ENCODE measurements at regions not wholly inside any gene's neighbourhood (a gene's known extent, or its start where the extent isn't known, plus 50 kb on each side); places are given as distances from the start of the nearest gene placed in this dataset.

DNA sequence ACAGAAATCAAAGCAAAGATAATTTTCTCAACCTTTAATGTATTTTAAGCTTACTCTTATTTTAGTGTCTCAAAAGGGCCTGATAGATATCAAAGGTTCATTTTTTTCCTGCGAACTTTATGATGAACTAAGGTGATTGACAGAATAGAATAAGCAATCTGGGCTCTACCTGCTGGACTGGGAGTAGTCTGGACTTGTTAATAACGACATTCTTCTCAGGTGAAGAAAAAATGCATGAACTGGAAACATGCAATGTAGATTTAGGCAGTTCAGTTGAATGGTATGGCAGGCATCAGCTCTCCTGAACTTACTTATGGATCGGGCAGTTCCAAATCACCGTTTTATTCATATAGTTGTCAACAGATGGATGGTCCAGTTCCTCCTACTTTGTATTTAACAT lies 189.7 kb upstream of the ZBTB20 start:
- no peak for DNase-seq

DNA sequence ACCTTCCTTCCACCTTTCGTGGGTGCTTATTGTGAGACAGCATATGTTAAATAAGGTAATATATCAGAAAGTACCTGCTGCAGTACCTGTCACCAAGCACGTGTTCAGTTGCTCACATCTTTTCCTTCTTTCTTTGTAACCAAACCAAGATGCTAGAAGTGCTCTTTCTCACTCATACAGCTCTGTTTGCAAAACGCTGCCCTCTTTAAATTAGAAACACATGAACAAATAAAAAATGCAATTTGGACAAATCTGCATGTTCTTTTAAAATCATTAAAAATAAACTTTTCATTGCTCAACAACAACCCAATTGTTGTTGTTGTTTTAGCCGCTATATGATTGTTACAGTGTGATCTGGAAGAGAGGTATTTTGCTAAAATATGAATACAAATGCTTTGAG lies 193.5 kb upstream of the ZBTB20 start:
- no peak for DNase-seq

DNA sequence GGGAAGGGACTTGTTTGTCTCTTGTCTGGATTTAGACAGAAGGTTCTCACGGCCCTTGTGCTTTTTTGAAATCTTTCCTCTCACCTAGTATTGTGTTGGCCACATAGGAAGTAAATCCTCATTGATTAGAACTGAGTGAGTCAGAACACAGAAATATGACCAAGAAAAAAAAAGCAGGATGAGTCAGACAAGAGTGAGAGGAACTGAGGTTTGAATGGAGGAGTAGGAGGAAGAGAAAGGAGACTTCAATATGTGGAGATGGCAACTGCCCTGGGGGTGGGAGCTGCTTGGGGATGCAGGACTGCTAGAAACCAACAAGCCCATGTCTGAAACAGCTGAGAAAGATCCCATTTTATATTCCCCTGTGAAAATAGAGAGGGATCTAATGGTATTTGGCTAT lies 194.1 kb upstream of the ZBTB20 start:
- DNase-seq: no peak

DNA sequence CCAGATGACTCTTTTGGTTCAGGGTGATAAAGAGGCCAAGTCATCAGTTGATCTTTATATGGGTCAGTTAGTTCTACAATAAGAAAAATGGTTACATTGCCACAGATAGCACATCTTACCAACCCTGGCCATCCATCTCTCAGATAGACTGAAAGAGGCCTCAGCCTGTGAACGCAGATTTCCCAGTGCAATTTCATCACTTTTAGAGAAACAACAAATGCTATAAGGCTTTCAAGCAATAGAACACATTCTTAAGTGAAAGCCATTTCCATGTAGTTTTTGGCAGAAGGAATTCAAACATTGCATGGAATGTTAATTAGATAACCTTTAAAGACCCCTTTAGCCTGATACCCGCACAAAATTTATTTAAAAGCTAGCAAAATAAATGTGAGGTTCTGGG lies 200.6 kb upstream of the ZBTB20 start:
- no peak for DNase-seq

DNA sequence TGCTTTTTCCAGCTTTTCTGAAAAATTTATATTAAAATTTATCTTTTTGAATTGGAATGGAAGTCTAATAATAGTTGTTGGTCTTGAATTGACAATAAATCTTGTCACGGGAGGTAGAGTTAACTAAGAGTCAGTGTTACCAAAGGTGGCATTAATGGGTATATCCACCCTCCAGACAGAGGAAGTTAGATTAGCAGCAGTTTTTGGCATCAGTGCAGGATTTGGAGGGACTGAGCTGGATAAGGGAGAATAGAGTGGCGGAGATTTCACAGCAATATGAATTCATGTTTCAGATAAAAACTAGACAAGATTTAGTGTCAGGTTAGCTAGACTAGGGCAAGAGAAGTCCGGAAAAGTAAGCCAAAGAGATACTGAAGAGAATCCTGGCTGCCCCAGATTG lies 201.3 kb upstream of the ZBTB20 start:
- DNase-seq: no peak

DNA sequence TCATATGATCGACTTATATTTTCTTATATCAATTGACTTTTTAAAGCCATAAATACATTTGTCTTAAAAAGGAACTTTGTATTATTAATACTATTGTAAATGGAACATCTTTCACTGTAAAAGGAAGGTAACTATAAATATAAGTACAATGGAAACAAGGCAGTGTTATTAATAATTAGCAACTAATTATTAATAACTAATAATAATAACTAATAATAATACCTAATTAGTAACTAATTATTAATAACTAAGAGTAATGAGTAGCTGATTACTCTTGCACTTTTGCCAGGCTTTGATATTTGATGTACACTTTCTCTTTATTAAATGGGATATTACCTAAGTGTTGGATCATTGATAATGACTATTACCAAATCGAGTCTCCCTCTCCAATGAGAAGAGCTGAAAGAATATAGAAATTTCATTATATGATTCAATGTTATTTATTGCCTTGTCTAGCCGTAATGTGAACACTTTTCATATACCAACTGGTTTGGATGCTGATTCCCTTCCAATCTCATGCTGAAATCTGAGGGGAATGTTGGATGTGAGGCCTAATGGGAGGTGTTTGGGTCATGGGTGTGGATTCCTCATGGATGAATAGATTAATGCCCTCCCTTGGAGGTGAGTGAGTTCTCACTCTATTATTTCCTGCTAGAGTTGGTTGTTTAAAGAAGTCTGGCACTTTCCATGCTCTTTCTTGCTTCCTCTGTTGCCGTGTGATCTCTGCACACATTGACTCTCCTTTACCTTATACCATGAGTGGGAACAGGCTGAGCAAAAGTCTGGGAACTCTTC lies 202.1 kb upstream of the ZBTB20 start:
- no peak for DNase-seq

DNA sequence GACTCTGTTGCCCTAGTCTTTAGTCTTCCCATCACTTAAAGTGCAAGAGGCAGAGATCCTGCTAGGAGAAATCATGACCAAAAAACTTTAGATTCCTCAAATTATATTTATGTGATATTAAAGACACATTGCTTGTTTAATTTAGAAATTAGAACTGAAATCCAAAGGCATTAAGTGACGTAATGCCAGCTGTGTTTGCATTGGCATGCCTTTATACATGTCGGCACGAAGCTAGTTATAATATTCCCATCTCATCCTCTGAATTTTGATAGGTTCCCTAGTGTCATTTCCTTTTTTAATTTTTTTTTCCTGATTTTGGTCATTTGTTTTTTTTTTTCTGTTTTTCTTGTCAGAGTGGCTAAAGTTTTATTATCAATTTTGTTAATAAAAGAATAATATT lies 203.5 kb upstream of the ZBTB20 start:
- DNase-seq: no peak

DNA sequence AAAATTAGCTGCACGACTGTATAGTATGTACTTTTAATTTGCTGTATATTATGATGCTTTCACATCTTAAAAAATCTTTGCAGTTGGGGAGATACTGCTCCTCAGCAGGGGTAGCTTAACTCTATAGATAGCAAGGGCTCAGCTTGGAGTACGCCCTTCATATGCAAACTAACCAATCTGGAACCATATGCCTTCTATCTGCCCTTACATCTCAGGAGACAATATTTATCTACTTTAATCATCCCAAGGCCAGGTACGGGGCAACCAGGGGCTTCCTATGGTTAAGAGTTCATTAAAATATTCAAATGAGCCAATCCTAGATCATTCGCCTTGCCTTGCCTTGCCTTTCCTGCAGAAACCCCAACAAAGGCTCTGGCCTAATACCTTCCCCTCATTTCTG lies 204.1 kb upstream of the ZBTB20 start:
- DNase-seq: no peak

DNA sequence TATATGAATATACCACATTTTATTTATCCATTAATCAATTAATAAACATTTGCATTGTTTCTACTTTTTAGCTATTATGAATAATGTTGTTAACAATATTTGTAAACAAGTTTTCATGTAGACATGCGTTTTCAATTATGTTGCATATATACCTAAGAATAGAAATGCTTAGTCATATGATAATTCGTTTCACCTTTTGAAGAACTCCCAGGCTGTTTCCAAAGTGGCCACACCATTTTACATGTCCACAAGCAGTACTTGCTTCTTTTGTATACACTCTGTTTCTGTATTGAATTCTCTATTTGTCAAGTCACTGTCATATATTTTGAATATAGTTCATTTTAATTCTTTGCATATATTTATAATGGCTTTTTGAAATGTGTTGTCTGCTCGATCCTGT lies 206.9 kb upstream of the ZBTB20 start:
- DNase-seq: no peak

DNA sequence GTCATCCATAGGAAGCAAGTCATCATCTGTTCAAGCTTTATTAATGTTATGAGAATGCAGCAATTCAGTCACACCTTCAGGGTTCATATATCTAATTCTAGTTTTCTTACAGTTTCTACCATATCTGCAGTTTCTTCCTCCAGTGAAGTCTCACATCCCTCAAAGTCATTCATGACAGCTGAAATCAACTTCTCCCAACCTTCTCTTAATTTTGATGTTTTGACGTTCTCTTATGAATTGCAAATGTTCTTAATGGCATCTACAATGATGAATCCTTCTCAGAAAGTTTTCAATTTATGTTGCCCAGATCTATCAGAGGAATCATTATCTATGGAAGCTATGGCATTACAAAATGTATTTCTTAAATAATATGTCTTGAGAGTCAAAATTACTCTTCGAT lies 210.4 kb upstream of the ZBTB20 start:
- DNase-seq: no peak

DNA sequence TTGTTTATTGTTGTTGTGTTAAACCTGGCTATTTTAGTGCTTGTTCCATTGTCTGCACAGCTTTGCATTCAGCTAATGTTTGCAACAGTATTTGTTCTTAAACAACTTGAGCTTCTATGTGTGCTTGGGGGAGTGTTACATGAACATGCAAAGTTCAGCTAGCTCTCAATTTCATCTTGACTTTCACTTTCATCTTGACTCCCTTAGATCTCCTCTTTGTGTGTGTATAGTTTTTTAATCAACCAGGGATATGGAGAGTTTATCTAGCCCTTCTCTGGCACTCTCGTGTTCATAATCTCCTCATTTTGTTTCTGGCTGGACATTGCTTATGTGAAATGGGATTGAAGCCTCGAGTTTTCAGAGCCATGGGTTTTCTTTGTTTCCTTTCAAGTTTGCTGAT lies 212.4 kb upstream of the ZBTB20 start:
- no peak for DNase-seq

DNA sequence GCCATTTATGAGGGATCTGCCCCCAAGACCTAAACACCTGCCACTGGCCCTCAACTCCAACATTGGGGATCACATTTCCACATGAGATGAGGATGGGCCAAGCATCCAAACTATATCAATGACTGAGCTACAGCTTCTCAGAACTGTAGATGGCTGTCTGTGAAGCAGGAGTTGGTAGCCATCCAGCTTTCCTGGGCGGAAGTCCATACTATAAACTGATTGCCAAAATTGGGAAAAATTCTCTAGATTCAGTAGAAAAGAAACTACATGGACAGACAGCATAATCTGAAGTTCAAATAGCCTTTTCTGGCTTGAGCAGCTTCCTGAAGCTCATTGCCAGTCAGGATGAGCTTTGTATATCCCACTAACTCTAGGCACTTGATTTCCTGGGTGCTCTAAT lies 214.7 kb upstream of the ZBTB20 start:
- DNase-seq: no peak

DNA sequence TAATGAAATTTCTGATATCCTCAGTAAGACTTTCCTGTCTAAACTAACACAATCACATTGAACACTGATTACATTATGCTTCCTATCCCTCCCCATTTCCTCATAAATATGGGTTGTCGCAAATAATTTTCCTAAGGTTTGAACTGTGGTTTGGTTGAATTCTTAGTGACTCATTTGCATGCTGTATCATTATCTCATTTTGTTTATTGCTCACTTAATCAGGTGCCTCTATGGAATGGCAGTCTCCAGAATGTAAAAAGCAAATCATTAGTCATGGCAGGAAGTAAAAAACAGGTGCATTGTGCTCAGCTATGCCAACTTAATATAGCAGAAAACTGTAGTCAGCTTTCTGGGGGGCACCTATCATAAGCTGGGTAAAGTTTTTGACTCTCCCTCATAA lies 216.0 kb upstream of the ZBTB20 start:
- DNase-seq: no peak

DNA sequence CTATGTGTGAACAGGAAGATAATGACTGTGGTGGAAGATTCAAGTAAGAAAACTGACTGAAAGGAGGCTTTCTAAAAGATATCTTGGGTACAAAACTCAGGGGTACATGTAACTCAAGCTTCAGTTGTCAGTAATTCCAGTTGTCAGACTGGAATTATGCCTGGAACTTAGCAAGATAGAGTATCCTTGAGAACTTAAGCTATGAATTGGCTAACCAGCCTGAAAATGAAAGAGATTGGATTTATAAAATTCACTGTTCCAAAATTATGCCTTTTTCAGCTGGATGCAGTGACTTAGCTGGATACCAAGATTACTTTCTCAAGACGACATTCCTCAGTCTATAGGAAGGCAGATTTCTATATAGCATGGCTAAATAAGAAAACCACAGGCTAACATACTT lies 221.9 kb upstream of the ZBTB20 start:
- DNase-seq: no peak

DNA sequence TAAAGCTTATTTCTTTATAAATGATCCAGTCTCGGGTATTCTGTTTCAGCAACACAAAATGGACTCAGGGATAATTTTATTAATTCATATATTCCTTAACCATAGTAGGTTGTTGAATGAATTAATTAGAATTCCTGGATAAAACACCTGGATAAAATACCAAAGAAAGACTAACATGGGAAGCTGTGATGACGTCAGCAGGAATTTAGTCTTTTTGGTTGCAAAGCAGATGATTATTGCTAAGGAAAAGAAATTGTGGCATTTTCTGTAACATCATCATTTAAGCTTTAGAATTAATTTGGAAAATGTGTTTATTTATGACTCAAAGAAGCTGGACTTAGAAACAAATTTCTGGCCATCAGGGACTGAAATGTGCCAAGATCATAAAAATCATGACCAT lies 228.3 kb upstream of the ZBTB20 start:
- no peak for DNase-seq

DNA sequence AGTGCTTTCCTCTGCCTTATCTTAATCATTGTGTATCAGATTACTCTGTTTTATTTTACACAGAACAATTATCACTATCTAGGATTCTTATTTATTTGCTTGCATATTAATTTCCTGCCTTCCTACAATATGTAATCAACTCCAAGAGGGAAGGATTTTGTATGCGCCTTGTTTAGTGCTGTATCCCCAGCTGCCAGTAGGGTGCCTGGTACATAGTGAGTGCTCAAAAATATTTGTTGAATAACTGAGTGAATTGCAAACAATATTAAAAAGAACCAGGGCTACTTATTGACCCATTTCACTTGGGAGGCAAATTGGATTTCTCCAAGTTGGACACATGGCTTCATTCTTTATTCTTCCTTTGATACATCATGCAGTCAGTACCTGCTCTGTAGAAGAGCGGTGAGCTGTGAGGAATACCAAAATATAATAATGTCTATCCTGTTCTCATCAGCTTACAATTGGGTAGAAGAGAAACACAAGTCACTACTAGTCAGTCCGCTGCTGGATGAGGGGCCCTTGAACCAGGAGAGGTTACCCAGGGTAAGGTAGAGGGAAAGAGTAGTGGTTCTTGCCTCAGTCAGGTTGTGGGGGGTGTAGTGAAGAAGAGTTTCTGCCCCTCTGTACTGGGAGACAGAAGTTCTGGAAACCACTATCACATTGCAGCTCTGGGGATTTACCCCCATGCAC lies 233.9 kb upstream of the ZBTB20 start:
- DNase-seq: no peak

DNA sequence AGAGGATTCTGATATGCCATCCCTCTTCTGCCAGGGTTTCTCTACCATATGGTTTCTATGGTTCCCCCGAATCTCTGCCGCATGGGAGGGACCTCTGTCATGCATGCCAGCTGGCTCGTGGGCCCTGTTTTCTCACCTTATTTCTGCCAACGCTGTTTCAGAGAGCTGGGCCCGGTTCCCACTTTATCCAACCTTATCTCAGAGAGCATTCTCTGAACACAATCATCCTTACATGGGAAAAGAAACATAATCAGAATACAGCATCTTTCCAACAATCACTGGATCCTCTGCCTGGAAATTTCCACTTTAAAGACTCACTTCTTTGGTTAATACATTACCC lies 234.5 kb upstream of the ZBTB20 start:
- DNase-seq: no peak

DNA sequence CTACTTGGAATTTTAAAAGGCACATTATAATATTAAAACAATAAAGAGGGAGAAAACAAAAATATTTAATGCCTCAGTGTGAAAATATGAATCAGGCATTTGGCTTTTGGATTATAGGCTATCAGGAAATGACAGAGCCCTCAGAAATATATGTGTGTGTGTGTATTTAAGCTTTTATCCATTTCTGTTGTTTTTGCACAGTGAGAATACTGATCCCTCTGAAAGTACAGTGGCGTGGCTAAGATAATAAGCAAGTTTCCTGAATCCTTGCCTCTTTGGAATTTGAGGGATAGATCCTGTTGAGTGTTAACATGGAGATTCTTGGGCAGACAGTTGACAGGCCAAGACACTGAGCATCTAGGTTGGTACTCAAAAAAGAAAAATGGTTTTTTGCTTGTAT lies 234.8 kb upstream of the ZBTB20 start:
- no peak for DNase-seq

DNA sequence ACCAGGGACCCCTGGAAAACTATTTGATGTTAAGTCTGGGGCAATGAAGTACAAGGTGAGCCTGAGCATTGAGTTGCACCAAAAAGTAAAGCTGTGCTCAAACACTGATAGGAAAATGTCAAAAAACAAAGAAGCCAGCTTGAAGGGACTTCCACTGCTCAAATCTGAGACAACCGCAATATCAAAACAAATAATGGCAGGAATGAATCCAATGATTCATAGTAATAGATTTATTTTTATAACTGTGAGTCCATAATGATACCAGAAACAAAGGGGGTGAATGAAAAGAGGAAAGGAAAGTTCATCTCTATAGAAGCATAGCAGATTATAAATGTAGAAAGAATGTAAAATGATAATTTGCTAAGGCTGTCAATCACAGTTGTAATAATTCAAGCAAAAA lies 237.3 kb upstream of the ZBTB20 start:
- no peak for DNase-seq

DNA sequence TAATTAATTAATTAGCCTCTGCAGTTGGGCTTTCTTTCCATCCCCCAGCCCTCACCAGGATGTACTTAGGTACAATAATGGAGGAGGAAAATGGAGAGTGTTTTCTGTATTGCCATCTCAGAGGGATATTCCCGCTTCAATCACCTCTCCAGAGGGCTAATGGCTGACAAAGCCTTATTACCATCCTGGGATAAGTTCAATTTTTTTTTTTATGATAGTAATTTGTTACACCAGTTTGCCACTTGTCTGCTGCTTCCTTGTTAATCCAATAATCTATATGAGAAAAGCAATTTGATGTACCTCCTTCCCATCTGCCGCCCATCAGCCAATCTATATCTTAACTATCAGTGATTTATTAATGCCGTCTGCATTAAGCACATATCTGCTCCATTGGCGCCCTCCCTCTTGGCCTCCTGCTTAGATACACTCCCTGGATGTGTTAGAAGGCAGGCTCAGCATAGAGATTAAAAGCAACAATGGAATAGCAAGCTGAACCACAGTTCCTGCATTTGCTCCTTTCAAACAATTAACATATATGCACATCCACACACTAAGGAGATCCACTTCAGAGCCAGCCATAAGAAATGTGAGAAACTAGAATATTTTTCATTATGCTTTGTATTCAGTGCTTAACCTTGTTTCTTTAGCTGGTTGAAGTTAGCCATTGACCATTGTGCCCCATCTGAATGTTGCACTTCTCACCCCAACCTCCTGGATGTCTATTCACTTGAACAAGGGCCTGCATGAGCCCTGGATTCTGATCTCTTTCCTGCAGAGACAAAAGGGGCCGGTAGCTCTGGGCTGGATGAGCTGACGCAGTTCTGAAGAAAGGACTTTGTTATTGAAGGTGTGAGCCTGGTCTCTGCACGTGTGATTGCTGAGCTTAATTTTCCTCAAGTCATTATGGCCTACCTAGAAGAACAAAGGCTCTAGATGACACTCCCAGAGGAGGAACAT lies 237.3 kb upstream of the GAP43 start:
- no peak for DNase-seq

DNA sequence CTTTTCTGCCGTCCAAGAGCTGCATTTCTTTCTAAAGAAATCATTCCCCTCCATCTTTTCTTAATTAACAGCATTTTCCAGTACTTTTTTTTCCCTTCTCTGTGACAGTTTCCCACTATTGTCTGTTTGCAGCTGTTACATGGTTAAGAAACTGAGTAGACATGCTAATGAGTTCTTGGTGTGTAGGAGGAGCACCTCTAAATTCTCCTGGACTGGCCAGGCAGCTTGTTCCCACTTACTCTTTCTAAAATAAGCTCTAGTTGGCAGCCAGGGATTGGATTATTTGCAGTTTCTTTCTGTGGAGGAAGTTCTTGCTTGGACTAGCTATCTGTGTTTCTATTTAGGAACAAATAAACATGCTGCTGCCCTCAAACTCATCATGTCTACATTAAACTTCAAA lies 235.1 kb upstream of the GAP43 start:
- no peak for DNase-seq

DNA sequence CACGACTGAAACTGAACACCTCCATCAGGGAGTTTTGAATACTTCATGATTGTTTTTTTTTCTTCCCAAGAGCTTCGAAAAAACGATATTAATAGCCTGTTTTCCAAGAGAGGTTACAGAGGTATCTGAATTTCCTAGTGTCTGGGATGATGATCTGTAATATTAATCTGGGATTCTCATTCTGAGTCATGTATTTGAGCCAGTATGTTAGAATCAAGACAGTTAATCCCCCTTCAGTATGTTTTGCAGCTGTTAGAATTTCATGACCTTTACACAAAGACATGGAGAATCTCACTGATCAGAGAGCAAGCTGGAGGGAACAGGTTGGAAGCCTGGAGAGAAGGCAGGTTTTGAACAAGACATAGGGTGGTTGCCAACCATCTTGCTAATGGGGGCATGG lies 234.5 kb upstream of the GAP43 start:
- no peak for DNase-seq

DNA sequence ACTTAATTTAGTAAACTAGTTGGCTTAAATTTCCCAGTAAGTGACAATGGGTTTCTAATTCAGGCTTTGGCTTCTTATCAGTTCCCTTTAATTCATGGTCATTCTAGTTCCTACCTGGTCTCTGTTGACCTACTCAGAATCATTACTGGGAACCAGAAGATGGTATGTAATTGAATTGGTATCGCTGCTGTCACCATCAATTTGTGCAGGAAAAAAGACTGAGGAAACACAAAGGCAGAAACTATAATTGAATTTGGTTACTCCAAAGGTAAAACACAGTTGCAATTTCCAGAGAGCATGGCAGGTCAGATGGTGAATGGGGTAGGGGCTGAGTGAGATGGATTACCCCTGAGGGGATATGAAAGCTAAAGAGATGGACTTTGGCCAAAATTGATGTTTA lies 226.5 kb upstream of the GAP43 start:
- DNase-seq: no peak

DNA sequence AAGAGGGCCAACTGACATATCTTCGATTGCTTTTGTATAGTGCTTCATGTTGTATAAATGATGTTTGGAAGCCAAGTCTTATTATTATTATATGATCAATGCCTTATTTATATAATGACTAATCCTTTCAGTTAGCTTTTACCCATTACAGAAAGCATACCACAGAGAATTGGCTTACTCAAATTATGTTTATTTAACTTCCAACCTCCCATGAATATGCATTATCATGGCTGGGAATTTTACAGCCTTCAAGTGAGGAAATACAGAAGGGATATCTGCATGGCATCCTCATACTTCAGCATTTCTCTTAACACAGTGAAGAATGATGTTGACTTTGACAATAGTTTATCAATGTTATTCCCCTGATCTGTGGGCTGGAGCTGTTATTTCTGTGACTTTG lies 225.9 kb upstream of the GAP43 start:
- DNase-seq: no peak
